ENCODE measurements at regions not wholly inside any gene's neighbourhood (a gene's known extent, or its start where the extent isn't known, plus 50 kb on each side); places are given as distances from the start of the nearest gene placed in this dataset.

DNA sequence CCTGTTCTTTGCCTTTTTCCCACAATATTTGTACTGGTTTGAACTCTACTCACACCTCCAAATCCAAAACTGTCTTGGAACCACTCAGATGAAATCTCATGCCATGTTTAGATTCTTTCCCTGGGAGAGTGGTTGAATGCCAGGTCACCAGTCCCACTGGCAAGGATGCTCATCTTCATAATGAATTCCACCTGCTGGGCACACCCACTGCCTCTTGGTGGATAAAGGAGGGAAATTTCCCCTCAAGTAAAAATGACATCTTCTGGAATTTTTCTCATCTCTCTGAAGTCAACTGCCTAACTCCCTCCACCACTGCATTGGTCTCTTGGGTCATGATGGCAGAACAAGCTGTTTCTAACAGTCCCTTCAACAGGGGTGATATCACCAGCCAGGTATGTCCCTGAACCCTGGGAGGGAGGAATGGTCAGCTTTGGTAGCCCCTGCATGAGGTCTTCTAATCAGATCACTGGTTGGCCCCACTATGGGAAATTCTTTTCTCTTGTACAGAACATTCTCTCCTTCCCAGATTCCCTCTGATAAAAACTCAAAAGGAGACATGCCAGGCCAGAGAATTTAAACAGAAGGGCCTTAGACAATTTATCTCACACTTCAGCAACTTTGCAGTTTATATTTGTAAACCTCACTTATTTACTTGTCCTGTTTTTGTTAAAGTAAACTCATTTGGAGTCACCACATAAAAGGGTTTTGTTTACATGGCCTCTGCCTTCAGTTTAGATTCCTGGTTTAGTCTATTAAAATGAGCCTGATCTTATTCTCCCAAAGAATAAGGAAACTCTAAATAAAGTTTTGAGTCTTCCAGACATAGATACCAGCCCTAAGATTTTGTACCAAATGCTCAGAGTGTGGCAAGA, 143.4 kb downstream of the WNT5A start:
- no peak overlapping the region for H3K4me3 Mint-ChIP-seq
- H3K27me3 Mint-ChIP-seq, result no peaks in the 10 kb centered on the region
- peaks cover 11% of the 10 kb centered on the region for H3K9me3 Mint-ChIP-seq
- TF ChIP-seq, protein P1, sequence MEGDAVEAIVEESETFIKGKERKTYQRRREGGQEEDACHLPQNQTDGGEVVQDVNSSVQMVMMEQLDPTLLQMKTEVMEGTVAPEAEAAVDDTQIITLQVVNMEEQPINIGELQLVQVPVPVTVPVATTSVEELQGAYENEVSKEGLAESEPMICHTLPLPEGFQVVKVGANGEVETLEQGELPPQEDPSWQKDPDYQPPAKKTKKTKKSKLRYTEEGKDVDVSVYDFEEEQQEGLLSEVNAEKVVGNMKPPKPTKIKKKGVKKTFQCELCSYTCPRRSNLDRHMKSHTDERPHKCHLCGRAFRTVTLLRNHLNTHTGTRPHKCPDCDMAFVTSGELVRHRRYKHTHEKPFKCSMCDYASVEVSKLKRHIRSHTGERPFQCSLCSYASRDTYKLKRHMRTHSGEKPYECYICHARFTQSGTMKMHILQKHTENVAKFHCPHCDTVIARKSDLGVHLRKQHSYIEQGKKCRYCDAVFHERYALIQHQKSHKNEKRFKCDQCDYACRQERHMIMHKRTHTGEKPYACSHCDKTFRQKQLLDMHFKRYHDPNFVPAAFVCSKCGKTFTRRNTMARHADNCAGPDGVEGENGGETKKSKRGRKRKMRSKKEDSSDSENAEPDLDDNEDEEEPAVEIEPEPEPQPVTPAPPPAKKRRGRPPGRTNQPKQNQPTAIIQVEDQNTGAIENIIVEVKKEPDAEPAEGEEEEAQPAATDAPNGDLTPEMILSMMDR (conservative IDR thresholded peaks at IDR 0.05), result no peak
- DNase-seq (ENCODE audit: extremely low spot score, unreplicated experiment), result no peak
- H3K27ac Mint-ChIP-seq, result no peak overlapping the region
- H3K4me1 Mint-ChIP-seq (ENCODE audit: unreplicated experiment), result peaks cover 16% of the 10 kb centered on the region
- peaks cover 3% of the 10 kb centered on the region for H3K36me3 Mint-ChIP-seq

DNA sequence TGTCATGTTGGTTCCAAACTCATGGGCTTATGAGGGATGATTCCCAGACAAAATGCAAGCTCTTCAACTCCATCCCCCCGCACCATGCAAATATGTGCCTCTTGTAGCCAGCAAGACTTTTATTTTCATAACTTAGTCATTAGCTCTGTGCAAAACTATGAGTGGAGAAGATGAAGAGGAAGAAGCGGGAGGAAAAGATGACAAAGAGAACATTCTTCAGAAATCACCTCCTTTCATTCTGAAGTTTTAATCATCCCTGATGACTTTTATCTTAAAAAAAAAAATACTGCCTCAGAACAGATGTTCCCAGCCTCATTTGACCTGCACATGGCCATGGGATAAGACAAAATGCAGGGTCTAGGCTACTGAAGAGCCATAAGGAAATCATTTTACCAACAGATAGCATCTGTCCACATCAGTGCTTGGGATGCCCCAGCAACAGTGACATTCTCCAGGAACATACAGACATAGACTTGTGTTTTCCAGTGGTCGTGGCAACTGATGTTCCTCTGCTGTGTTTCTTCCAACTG, 145.5 kb downstream of the WNT5A start:
- Mint-ChIP-seq H3K9me3 (peaks cover 4% of the 10 kb centered on the region), H3K27me3 (peaks cover 3% of the 10 kb centered on the region), H3K4me3 (no peak overlapping the region), H3K4me1 (ENCODE audit: unreplicated experiment) (peaks cover 21% of the 10 kb centered on the region), H3K27ac (no peak overlapping the region), H3K36me3 (peaks cover 6% of the 10 kb centered on the region)
- TF ChIP-seq, protein P1 (conservative IDR thresholded peaks at IDR 0.05), result no peak
- DNase-seq (ENCODE audit: extremely low spot score, unreplicated experiment), result no peak

DNA sequence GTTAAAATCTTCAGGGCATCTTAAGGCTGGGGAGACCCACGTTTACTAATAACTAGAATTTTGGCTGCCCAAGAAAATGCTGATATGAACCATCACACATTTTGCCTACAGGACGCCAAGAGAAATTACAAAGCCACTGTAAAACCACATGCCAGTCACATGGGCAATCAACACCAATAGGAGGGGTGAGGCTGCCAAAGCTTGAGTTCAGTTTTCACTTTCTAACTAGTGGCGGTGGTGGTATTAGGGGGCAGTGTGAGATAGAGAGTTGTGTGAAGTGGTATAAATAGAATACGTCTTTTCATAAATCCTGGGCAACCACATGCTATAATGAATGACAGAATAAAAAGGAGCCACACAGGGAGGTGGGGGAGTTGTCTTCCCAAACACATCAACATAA, 147.3 kb downstream of the WNT5A start:
- no peak overlapping the region for H3K27ac Mint-ChIP-seq
- H3K4me1 Mint-ChIP-seq (ENCODE audit: unreplicated experiment), result peaks cover 21% of the 10 kb centered on the region
- H3K9me3 Mint-ChIP-seq, result no peaks in the 10 kb centered on the region
- no peak for DNase-seq (ENCODE audit: extremely low spot score, unreplicated experiment)
- peaks cover 3% of the 10 kb centered on the region for H3K27me3 Mint-ChIP-seq
- TF ChIP-seq, protein P1 (conservative IDR thresholded peaks at IDR 0.05), result no peak
- no peak overlapping the region for H3K4me3 Mint-ChIP-seq
- H3K36me3 Mint-ChIP-seq, result peaks cover 3% of the 10 kb centered on the region

DNA sequence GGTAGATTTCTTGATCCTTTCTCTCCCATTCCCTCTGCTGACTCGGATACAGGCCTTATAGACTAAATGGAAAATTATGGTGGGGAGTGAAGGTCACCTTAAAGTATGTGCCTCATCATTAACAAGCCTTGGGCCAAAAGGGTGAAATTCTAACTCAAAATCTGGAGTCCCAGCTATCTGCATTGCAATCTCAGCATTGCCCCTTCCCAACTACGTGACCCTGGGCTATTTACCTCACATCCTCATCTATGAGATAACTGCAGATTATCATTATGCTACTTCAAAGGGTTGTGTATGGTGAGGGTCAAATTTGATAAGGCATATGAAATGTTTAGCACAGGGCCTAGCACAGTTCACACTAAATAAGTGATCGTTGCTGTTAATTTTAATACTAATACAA, 147.7 kb downstream of the WNT5A start:
- no peak for DNase-seq (ENCODE audit: extremely low spot score, unreplicated experiment)
- Mint-ChIP-seq H3K9me3 (no peaks in the 10 kb centered on the region), H3K27me3 (peaks cover 6% of the 10 kb centered on the region), H3K36me3 (peaks cover 3% of the 10 kb centered on the region), H3K4me1 (ENCODE audit: unreplicated experiment) (peaks cover 19% of the 10 kb centered on the region), H3K27ac (no peak overlapping the region), H3K4me3 (no peak overlapping the region)
- TF ChIP-seq, protein P1 (conservative IDR thresholded peaks at IDR 0.05), result no peak

DNA sequence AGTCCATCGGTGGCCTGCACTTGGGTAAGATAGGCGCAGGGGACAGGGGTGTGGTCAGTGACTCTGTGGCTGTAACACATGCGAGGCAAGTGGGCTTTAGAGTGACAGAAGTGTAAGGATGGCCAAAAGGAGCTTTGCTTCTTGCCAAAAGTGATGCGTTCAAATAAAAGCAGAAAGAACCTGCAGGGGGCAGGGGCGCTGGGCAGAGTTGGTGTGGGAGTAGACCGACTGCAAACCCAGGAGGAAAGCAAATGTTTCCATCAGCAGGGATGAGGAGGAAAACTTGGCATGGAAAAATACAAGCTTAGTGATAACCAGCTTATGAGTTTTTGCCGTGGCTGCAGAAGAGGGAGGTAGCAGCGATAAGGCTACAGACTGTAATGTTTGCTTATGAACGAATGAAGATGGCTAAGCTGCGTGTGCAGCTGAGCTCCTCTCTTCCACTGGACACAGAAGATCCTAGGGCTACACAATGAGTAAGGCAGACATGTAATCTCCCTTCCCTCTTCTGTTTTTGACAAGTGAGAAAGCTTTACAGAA, 149.4 kb downstream of the WNT5A start:
- no peak for DNase-seq (ENCODE audit: extremely low spot score, unreplicated experiment)
- Mint-ChIP-seq H3K36me3 (peaks cover 3% of the 10 kb centered on the region), H3K27me3 (peaks cover 6% of the 10 kb centered on the region), H3K27ac (no peak overlapping the region), H3K4me1 (ENCODE audit: unreplicated experiment) (peaks cover 5% of the 10 kb centered on the region), H3K4me3 (no peak overlapping the region), H3K9me3 (no peaks in the 10 kb centered on the region)
- TF ChIP-seq, protein P1 (conservative IDR thresholded peaks at IDR 0.05), result no peak
